Heart left ventricle (tissue), 16 donors: ENCODE measurements at regions not wholly inside any gene's neighbourhood (a gene's known extent, or its start where the extent isn't known, plus 50 kb on each side); places are given as distances from the start of the nearest gene placed in this dataset.
A peak's percentile ranks its signal among the peaks of the same experiment; 100 is the strongest.

Experiments
- ATAC-seq, 4 donors: fragments of 200-7000 bp; cut with Tn5 transposase; one replicate each; pipeline ENCODE4 v1.9.1; 2020 to 2022; ENCODE audit warnings: moderate library complexity in 4 of 4, mild to moderate bottlenecking in 3 of 4, moderate number of reproducible peaks in 1 of 4
- DNase-seq, 5 donors: peaks; one replicate each; pipeline ENCODE4 v3.0.0-alpha.2; 2020
- H3K27ac ChIP-seq, 12 donors: fragments of 200-600 bp; sonication (generic) in 4 of 12; one replicate each; pipeline versions ENCODE4 v1.5.0 to v1.8.0; 2016 to 2022; ENCODE audit warnings: mild to moderate bottlenecking in 2 of 12
- H3K27me3 ChIP-seq, 9 donors: fragments of 200-600 bp; sonication (generic) in 2 of 9; one replicate each; pipeline versions ENCODE4 v1.5.1 to v1.8.0; 2016 to 2022; ENCODE audit warnings: mild to moderate bottlenecking in 3 of 9
- H3K36me3 ChIP-seq, 9 donors: fragments of 200-600 bp; sonication (generic) in 2 of 9; one replicate each; pipeline versions ENCODE4 v1.5.0 to v1.8.0; 2018 to 2022; ENCODE audit warnings: mild to moderate bottlenecking in 2 of 9
- H3K4me1 ChIP-seq, 12 donors: fragments of 200-600 bp; sonication (generic) in 4 of 12; one replicate each; pipeline versions ENCODE4 v1.5.0 to v1.8.0; 2016 to 2022; ENCODE audit warnings: mild to moderate bottlenecking in 3 of 12
- H3K4me3 ChIP-seq, 12 donors: fragments of 200-600 bp; sonication (generic) in 4 of 12; one replicate each; pipeline versions ENCODE4 v1.5.0 to v1.8.0; 2017 to 2022; ENCODE audit warnings: mild to moderate bottlenecking in 9 of 12, moderate library complexity in 4 of 12
- H3K9me3 ChIP-seq, 12 donors: fragments of 200-600 bp; sonication (generic) in 4 of 12; one replicate each; pipeline versions ENCODE4 v1.5.0 to v1.8.0; 2016 to 2022; ENCODE audit warnings: mild to moderate bottlenecking in 1 of 12
- POLR2A ChIP-seq, 2 donors: fragments of 450-650 bp; IDR thresholded peaks; one replicate each; pipeline ENCODE4 v1.6.1; 2017; ENCODE audit warnings: antibody characterized with exemption in 2 of 2, mild to moderate bottlenecking in 2 of 2, moderate library complexity in 2 of 2
- WGBS, 4 donors: extraction: QIAGEN DNeasy Blood & Tissue Kit in 2 of 4; methylation state at CpG; one replicate each; pipeline versions ENCODE4 v1.1.5 to v1.1.7; 2013 to 2018; 5-methylcytosine and 5-hydroxymethylcytosine counted together
- intact Hi-C, 10 donors: fragments of 100-400 bp; cut with DNase I; formaldehyde crosslinking; loops; one replicate each; pipeline versions ENCODE4 v1.11.1 to v1.14.2; 2022
- TF ChIP-seq, protein P1 (sequence below), 12 donors: fragments of 200-600 bp; sonication (generic) in 4 of 12; IDR thresholded peaks; one replicate each; pipeline versions ENCODE4 v1.5.0 to v1.8.0; 2018 to 2022; ENCODE audit warnings: antibody characterized with exemption in 12 of 12, mild to moderate bottlenecking in 5 of 12
- donor health status: ischemic (EF 13 %, LVEDD 7.1; RV severe dilation, severe dysfunction).
- donor health status: healthy with polysubstance abuse.
- donor health status: DM: no; HTN: yes; CAD: no.
- donor health status: DM: no; HTN: no; CAD: no.
- donor health status: ischemic (EF 25% LVEDD 6.9; RV normal size, moderate dysfunction).
- donor health status: ischemic (EF 25% LVEDD 5.7; RV mildly dilated, moderate dysfunction).
- donor health status: healthy.
- donor health status: DM: yes; HTN: yes; CAD: no.
- donor health status: ischemic (EF 35%, LVEDD 5.7; RV mildly dilated, moderate dysfunction).
- donor health status: nonischemic (EF 11% LVEDD 7.7; RV severe dilation, severe dysfunction).
- donor health status: DM: yes; HTN: yes; CAD: no.
- donor health status: PGD.
- donor health status: ischemic (EF 29% LVEDD 5.4; RV normal size, mild dysfunction).
- donor health status: nonischemic (EF 23%, LVEDD 6.1; RV moderate dilation, normal function).

DNA sequence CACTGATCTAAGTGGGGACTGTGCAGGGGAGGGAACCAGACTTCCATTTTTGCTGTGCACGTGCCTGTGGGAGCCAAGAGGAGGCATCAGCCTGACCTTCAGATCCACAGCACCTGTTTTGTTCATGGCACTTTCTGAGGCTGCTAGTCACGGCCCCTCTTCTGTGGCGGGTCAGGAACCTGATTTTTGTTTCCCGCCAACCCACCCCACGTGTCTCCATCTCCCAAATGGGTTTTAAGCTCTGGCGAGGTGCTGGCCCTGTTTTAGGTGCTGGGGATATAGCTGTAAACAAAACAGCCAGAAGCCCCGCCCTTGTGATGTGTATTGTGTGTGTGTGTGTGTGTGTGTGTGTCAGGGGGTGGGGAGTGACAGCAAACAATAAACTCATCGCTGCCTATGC is 60.4 kb upstream of the GRPEL1 start:
- DNase-seq, result no peak
- Histone ChIP-seq H3K27me3 (no peaks in the 10 kb centered on the region), H3K4me3 (no peak overlapping the region), H3K36me3 (no peaks in the 10 kb centered on the region), H3K9me3 (peaks cover 0 to 5% (median 0%) of the 10 kb centered on the region in 12 donors), H3K27ac (no peak overlapping the region), H3K4me1 (peaks cover 0 to 15% (median 0%) of the 10 kb centered on the region in 12 donors)
- WGBS, 4 donors, result 69 to 85% (median 82%) methylated on average over 7 to 8 of the region's 8 CpGs
- no peak for TF ChIP-seq POLR2A (IDR thresholded peaks at IDR 0.05)
- TF ChIP-seq, protein P1, sequence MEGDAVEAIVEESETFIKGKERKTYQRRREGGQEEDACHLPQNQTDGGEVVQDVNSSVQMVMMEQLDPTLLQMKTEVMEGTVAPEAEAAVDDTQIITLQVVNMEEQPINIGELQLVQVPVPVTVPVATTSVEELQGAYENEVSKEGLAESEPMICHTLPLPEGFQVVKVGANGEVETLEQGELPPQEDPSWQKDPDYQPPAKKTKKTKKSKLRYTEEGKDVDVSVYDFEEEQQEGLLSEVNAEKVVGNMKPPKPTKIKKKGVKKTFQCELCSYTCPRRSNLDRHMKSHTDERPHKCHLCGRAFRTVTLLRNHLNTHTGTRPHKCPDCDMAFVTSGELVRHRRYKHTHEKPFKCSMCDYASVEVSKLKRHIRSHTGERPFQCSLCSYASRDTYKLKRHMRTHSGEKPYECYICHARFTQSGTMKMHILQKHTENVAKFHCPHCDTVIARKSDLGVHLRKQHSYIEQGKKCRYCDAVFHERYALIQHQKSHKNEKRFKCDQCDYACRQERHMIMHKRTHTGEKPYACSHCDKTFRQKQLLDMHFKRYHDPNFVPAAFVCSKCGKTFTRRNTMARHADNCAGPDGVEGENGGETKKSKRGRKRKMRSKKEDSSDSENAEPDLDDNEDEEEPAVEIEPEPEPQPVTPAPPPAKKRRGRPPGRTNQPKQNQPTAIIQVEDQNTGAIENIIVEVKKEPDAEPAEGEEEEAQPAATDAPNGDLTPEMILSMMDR (IDR thresholded peaks at IDR 0.05), result no peak
- intact Hi-C loops, result no loop called here
- no peak for ATAC-seq

DNA sequence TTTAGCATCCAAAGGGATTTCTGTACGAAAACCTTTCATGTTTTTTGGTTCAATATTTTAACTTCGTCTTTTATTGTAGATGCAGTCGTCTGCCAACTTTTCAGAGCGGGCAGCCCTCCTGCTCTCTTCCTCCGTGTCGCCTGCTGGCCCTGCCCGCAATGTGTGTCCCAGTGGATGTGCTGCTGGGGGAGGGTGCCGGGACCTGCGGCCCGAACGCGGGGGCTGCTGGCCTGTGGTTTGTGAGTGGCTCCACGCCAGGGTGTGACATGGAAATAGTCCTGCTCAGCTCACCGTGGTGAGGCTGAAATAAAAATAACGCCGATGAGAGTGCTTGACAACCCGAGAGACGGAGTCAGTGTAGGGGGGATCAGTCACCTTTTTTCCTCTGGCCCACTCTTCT is 59.7 kb upstream of the GRPEL1 start:
- 61 to 76% (median 70%) methylated on average over 16 to 18 of the region's 18 CpGs for WGBS, 4 donors
- Histone ChIP-seq H3K27ac (no peak overlapping the region), H3K36me3 (no peaks in the 10 kb centered on the region), H3K9me3 (no peaks in the 10 kb centered on the region), H3K4me3 (no peak overlapping the region), H3K27me3 (no peaks in the 10 kb centered on the region), H3K4me1 (peaks cover 0 to 15% (median 0%) of the 10 kb centered on the region in 12 donors)
- peak in 1 of 5 donors; percentile 55 for DNase-seq
- no peak for ATAC-seq
- TF ChIP-seq, protein P1 (IDR thresholded peaks at IDR 0.05), result no peak
- TF ChIP-seq POLR2A (IDR thresholded peaks at IDR 0.05), result no peak
- intact Hi-C loops, result no loop called here

DNA sequence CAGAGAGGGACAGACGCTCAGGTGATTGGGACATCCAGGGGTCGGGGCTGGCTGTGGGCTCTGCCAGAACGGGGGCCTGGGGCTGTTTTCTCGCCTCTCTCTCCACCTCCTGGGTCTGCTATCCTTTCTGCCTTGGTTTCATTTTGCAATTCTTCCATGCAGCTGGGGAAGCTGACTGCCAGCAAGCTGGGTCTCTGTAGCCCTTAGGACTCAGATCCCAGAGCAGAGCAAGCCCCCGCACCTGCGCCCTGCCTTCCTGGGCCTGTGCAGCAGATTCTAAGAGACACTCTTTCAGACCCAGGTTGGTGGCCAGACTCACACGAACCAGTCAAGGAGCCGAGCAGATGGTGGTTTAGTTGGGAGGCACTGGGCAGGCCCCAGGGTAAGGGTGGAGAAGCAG is 59.1 kb upstream of the GRPEL1 start:
- Histone ChIP-seq H3K4me1 (peaks cover 0 to 15% (median 0%) of the 10 kb centered on the region in 12 donors), H3K36me3 (no peaks in the 10 kb centered on the region), H3K27me3 (no peaks in the 10 kb centered on the region), H3K4me3 (no peak overlapping the region), H3K9me3 (no peaks in the 10 kb centered on the region), H3K27ac (no peak overlapping the region)
- intact Hi-C loops, result no loop called here
- DNase-seq, result peak in 1 of 5 donors; percentile 28
- 66 to 86% (median 79%) methylated on average over 8 of the region's 8 CpGs for WGBS, 4 donors
- TF ChIP-seq POLR2A (IDR thresholded peaks at IDR 0.05), result no peak
- TF ChIP-seq, protein P1 (IDR thresholded peaks at IDR 0.05), result no peak
- ATAC-seq, result no peak

DNA sequence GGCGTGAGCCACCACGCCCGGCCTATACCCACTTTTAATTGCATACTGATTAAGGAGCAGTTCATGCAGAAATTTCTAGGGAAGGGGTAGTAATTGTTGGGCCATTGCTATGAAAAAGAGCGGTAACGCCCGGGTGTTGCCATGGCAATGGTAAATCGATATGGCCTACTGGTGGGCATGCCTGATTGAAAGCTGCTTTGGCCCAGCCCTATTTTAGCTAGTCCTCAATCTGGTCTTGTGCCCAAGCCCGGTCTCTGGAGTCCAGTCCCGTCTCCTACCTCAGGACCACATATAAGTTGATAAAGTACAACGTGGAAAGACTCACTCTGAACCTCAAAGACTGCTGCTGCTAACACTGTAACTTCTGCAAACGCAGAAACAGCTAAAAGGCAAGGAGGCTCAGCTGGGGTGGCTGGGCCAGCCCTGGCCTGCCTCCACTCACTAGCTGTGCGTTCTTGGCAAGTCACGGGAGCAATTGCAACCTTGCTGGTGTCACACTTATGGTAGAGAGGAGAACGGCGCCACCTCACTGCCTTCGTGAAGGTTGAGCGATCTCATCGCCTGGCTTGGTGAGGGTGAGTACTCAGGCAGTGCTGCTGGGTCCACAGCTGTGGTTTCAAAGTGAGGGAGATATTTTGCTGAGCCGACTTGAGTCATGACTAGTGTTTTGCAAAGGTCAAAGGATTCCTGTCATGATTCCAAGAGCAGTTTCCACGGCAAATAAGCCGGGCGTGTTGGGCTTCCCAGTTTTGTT is 57.0 kb upstream of the GRPEL1 start:
- TF ChIP-seq, protein P1 (IDR thresholded peaks at IDR 0.05), result no peak
- TF ChIP-seq POLR2A (IDR thresholded peaks at IDR 0.05), result no peak
- ATAC-seq (peak in 3 of 4 donors; percentile 36 to 74 (median 67)), DNase-seq (peak in 3 of 5 donors; percentile 32 to 45 (median 43))
- Histone ChIP-seq H3K27ac (peak overlapping the region in 2 of 12 donors; percentile 42 to 47), H3K36me3 (no peaks in the 10 kb centered on the region), H3K4me1 (peaks cover 0 to 15% (median 0%) of the 10 kb centered on the region in 12 donors), H3K27me3 (no peaks in the 10 kb centered on the region), H3K9me3 (no peaks in the 10 kb centered on the region), H3K4me3 (no peak overlapping the region)
- intact Hi-C loops, result no loop called here
- WGBS, 4 donors, result 68 to 78% (median 75%) methylated on average over 22 of the region's 22 CpGs
